H1 (cell line): ENCODE measurements at regions not wholly inside any gene's neighbourhood (a gene's known extent, or its start where the extent isn't known, plus 50 kb on each side); places are given as distances from the start of the nearest gene placed in this dataset.

Source experiments
- CREB1 ChIP-seq: IDR thresholded peaks from 2 replicates; pipeline ENCODE4 v1.6.1; 2012; ENCODE audit warnings: inconsistent platforms
- CTCF ChIP-seq, 3 experiments: IDR thresholded peaks; 1 replicate in 2 of 3; 2 replicates in 1 of 3; pipeline versions ENCODE4 v1.5.1 to v1.6.1; 2011; ENCODE audit warnings: low read length in 3 of 3, mild to moderate bottlenecking in 3 of 3, inconsistent platforms in 2 of 3, low read depth in 1 of 3, moderate library complexity in 1 of 3; ENCODE audit not compliant: insufficient read depth in 1 of 3; ENCODE audit errors: control extremely low read depth in 1 of 3

DNA sequence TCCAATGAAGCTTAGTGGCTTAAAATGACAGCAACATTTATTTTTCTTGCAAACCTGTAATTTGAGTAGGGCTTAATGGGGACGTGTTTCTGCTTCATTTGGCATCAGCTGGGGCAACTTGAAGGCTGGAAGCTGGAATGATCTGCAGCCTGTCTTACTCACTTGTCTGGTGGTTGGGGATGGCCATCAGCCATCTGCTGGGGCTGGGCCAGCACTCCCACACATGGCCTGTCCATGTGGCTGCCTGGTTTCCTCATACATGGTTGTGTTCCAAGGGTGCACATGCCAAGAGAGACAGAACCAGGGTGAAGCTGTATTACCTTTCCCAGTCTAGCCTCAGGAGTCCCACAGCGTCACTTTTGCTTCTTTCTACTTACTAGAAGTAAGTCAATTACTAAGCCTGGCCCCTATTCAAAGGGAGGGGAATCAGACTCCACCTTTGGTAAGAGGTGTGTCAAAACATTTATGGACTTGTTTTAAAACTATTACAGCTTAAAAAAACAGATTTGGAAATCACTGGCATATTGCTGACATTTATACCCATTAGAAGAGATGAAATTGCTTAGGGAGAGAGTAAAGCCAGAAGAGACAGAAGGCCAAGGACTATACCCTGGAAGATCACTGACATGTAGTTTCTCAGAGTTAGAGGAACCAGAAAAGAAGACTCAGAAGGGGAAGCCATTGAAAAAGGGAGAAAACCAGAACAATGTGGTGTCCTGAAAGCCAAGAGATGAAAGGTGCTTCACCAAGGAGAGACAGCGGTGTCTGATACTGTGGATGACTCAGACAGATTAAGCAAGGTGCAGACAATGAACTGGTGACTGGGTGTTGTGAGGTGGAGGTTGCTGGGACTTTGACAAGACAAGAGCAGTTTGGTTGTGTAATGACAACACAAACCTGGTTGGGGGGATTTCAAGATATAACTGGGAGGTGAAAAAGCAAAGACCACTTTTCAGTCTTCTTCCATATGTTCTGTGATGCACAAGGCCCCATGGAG, 345.2 kb downstream of the GJA1 start (continued):
- TF ChIP-seq CREB1 (no peak), CTCF (IDR thresholded peaks at IDR 0.05; ENCODE audit: control extremely low read depth in 1 of 3, insufficient read depth in 1 of 3, low read depth in 1 of 3, low read length in 3 of 3) (no peak)
